ENCODE measurements at regions not wholly inside any gene's neighbourhood (a gene's known extent, or its start where the extent isn't known, plus 50 kb on each side); places are given as distances from the start of the nearest gene placed in this dataset.

DNA sequence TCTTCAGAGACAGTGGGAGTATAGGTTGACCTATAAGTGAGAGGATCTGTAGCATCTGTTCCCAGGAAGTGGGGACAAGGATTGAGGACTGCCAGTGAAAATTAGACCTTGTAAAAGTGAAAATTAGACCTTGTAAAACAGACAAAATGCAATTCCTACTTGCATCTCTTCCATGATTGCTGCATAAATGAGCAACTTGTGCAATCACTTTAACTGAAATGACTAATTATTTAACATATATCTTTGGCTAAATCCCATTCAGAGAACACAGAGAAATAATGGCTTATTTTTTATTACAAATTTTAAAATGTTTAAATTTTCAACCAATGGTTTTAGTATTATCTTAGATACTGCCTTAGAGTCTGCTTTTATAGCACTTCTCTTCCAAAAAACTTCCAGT, 67.2 kb upstream of the NABP1 start:
- DNase-seq (ENCODE audit: low read depth), result no peak

DNA sequence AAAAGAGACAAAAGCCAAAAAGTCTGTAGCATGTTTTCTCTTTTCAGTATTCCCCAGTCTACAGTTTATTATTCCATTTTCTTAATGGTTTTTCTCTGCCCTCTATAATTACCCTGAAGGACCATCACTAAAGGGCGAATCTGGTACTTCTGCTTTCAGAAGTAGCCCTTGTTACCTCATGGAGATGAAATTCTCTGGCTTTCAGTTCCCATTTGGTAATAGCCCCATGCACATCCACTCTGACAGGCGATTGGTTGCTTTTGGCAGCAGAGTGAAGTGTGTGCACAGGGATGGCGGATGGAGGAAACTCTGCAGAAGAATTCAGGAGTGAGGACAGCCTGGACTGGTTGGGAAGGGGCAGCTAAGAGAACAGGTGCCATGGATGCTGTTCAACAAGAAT, 66.3 kb upstream of the NABP1 start:
- no peak for DNase-seq (ENCODE audit: low read depth)

DNA sequence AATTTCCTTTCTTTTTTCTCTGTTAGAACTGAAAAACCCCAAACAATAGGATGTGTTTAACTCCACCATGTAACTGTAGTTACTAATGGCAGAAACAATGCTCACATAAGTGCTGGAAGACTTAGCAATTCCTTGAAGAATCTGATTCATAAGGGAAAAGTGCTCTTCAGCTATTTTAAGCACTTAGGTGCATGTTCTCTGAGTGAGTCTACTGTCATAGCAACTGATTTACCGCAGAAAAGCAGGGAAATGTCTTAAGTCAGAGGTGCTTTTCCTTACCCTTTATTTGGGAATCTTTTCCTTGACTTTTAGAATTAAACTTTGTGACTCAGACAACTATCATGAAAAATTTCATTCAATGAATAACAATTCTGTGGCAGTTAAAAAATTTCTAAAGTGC, 65.4 kb upstream of the NABP1 start:
- no peak for DNase-seq (ENCODE audit: low read depth)

DNA sequence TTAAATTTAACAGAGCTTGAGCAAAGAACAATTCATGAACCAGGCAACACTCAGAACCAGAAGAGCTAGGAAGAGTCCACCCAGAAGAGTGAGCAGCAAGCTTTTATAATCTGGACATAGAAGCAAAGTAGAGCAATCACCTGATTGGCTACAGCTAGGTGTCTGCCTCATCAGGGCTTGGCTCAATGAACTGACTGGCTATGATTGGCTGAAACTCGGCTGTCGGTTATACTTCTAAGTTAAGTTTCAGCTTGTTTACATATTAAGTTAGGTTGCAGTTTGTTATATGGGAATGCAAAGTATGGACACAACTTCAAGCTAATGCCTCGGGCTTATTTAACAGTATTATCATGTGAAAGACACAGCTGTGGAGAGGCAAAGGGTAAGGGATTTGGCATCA, 63.2 kb upstream of the NABP1 start:
- DNase-seq (ENCODE audit: low read depth), result no peak

DNA sequence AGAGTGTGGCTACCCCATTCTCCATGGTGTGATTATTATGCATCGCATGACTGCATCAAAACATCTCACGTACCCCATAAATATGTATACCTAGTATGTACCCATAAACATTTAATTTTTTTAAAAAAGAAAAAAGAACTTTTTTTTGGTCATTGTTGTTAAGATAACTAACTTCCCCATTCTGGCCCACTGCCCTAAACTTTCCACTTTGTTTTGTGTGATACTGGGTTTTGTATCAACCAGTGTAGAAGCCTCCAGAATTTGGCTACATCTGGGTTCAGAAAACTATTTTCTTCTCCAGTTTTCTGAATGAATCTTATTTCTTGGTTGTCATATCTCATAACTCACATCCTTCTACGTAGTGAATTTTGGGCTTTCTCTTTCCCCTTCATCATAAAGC, 62.3 kb upstream of the NABP1 start:
- DNase-seq (ENCODE audit: low read depth), result no peak

DNA sequence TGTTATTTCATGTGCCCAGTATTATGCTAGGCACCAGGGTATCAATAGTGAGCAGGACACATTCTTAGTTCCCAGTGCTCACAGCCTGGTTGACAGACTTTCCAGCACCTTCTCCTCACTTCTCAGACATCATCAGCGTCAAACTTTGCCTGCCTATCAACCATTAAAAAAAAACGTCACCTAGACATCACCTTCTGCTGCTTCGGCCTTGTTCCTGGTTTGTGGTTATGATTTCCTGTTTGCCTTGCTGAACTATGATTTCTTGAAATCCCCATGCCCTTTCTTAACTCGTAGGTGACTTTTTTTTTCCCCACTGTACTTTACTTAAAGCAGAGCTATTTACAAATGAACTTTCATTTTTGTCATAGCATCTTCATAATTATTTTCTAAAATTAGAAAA, 60.4 kb upstream of the NABP1 start:
- no peak for DNase-seq (ENCODE audit: low read depth)

DNA sequence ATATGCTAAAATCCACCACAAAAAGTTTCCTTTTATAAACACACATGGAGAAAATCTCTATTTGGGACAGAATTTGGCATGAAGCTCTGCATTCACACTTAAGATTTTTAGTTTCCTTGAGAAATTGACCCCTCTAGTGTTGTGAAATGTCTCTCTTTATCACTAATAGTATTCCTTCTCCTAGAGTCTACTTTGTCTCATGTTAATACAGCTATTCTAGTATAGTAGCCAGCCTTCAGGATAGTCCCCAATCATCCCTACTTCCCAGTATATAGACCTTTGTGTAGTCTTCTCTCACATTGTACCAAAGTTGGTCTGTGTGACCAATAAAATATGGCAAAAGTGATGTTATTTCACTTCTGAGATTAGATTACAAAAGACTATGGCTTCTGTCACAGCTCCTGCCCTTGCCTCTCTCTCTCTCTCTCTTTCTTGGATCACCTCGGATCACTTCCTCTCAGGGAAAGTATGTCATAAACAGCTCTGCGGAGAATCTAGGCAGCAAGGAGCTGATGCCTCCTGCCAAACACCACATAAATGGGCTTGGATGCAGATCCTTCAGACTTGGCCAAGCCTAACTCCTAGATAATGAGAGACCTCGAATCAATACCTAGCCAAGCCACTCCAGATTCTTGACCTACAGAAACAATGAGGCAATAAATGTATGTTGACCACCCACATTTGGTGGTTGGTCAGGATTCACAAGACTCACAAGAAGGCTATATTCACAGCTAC, 59.7 kb upstream of the NABP1 start:
- no peak for DNase-seq (ENCODE audit: low read depth)

DNA sequence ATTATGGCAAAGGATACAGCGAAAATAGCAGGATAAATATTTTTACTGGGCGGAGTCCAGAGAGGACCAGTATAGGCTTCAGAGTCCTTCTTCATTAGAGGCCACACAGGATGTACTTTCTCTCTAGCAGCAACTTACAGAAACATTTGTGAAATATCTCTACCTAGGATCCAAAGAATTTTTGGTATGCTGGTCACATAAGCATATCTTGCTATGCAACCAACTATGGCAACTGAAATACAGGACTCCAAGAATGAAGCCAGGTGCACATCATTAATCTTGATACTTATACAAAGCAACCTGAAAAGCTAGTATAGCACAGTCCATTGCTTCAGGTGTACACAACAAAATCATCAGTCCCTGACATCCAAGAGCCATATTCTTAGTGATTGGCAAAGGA, 59.1 kb upstream of the NABP1 start:
- DNase-seq (ENCODE audit: low read depth), result no peak

DNA sequence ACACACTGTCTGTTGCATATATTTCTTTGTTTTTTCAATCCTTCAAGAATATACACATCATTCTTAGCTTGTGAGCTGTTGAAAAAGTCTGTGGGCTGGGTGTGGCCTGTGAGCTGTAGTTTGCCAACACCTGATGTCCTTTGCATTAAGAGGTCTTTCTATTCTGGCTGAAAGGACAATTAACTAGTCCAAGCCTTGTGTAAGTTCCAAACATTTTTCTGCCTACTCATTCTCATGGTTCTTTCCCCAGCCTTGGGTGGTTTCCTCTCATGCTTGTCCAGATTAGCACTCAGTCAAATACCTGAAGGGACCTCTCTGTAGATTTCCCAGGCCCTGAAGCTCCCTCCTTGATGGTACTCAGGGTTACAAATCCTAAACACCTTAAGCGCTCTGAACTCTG, 57.8 kb upstream of the NABP1 start:
- no peak for DNase-seq (ENCODE audit: low read depth)

DNA sequence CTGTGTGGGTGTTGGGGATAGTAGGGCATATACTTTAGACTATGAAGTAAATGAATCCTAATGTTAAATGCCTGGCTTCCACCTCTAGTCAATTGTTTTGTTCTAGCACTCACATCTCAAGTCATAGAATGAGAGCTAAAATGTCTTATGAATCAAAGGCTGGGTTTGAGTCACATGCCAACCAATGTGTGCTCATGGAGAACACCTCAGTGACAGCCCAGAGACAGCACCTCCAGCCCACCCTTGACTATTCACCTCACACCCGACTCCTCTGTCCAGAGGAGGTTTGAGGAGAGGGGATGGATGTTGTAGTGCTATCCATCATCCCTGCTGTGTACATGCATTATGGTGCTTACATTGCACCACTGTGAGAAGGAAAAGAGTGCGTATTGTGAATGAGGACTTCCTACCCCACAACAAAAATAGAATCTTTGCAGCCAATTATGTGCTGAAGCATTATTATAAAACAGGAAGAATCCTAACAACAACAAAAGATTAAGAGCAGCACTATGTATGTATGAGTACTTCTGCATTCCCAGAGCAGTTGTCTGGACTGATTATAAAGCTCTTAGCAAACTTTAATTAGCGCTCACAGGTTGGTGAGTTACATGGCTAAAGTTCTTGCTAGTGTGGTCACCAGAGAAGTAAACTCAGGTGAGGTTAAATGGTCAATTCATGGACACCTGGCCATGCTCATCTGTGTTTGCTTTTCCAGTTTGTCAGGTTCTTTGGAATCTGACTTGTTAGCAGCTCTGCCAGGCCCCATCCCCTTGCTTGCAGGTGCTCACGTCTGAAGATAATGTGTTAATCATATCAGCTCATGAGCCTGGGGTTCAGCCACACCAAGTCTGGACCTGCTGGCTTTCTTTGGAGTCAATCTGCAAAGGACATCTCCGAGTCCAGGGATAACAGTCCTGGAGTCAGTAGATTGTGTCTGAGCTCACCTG, 55.3 kb upstream of the NABP1 start:
- DNase-seq (ENCODE audit: low read depth), result no peak

DNA sequence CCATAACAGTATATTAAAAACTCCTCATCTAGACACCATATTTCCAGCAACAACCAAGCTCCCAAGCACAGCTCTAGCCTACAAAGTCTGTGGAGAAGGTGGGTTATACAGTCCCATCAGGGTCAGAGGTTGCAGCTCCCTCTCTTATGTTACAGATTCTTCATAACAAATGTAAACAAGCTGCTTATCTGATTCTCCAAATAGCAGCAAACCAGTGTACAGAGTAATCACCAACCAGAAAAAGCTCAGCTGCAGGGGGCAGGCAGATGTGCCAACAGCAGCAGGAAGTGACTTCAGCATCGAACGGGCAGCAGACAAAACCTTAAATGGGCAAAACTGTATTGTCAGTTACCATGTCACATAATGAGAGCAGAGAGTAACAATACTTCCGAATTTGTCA, 52.9 kb upstream of the NABP1 start:
- DNase-seq (ENCODE audit: low read depth), result no peak

DNA sequence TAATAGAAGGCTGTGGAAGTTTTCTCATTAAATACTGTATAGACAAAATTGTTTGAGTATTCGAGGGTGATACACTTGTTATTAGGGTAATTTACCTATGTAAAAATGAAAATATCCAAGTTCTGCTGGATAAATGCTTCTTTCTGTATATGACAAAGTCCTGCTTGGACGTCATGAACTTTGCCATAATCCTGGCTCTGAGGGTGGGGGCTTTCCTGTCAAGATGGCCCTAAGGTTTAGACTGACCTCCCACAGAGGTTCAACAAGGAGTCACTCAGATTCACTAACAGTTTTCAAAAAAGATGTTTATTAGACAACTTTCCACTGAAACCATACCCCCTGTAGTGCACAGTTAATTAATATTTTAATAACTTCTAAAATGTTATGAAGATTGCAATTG, 52.5 kb upstream of the NABP1 start:
- DNase-seq (ENCODE audit: low read depth), result no peak

DNA sequence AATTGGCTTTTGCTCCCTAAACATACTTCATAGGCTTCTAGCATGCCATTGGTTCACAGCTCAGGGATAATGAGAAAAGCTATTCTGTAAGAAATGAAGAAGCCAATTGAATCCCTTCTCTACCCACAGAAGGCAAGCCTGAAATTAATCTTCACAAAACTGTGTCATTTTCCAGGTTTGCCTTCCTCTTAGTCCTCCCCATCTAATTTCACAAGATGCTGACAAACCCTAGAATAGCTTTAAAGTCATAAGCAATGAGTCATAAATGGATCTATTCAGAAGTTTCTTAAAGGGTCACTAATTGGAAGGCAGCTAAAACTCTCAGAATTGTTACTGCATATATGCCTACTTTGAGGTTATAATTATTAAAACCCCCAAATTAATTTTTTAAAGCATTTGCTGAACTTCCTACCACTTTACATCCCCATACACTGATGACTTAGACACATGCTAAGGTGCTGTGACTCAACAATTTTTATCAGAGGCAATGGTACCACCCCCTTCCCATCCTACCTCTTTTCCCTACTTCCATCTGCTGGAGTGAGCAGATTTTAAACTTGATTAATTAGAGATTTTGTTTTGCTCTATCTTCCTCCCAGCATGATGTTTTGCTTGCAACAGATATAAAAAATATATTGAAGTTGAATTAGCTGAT, 51.3 kb upstream of the NABP1 start:
- DNase-seq (ENCODE audit: low read depth), result no peak

DNA sequence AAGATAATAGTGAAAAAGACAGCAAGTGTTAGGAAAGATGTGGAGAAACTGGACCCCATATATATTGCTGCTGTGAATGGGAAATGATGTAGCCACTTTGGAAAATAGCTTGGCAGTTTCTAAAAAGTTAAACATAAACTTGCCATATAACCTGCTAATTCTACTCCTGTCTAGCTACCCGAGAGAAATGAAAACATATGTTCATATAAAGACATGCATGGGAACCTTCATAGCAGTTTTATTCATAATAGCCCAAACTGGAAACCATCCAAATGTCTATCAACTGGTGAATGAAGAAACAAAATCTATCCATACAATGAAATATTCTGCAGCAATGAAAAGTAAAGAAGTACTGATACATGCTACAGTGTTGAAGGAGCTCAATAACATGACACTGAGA, 50.4 kb upstream of the NABP1 start:
- DNase-seq (ENCODE audit: low read depth), result no peak

Measured in stimulated activated CD8-positive, alpha-beta memory T cell treated with anti-CD3 and anti-CD28 coated beads, Interleukin-15, amount 100 ng/mL, for 1 hour (primary cell).